ENCODE measurements at regions not wholly inside any gene's neighbourhood (a gene's known extent, or its start where the extent isn't known, plus 50 kb on each side); places are given as distances from the start of the nearest gene placed in this dataset.

DNA sequence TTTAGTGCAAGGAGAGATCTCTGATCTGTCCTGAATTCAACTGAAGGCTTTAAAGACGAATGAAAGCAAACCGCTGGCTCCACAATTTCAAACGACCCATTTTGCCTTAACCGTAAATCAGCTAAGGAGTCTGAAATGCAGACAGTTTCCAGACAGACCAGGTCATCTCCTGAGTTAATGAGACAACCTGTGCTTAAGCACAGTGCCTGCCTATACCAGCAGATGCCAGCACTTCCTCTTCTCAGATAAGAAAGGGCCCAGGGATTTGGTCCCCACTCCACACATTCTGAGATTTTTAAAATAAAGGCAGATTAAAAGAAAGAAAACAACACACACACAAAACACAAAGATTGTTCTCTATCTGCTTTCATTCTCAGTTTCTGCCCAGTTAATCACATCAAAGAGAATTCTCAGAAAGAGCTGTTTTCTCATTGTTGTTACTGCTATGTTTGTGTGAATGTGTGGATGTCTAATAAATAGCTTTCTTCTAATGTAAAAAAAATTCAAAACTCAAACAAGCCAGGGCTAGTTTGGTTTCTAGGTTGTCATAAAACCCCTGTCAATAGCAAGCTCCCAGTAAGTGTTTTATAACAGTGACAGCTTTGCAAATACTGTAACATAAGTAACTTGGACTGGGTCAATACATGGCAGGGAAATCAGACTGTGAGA lies 157.7 kb upstream of the SLC24A2 start:
- Histone ChIP-seq H3K4me1 (ENCODE audit: insufficient read depth, low read length) (no peaks in the 10 kb centered on the region), H2AFZ (ENCODE audit: low read length) (no peak overlapping the region), H3K9me3 (ENCODE audit: low read depth, low read length) (no peaks in the 10 kb centered on the region), H3K4me3 (ENCODE audit: insufficient read depth, low read length) (no peak overlapping the region), H3K36me3 (ENCODE audit: insufficient read depth, low read length) (no peaks in the 10 kb centered on the region), H3K79me2 (ENCODE audit: insufficient read depth, low read length) (no peaks in the 10 kb centered on the region), H3K4me2 (ENCODE audit: insufficient read depth, low read length) (no peak overlapping the region), H4K20me1 (ENCODE audit: insufficient read depth, low read length) (no peaks in the 10 kb centered on the region), H3K27me3 (ENCODE audit: insufficient read depth, low read length) (peaks cover 22% of the 10 kb centered on the region), H3K27ac (ENCODE audit: low read depth, low read length) (no peak overlapping the region)
- DNase-seq (ENCODE audit: insufficient read length, low spot score, missing footprints) = no peak
- TF ChIP-seq, protein P1, sequence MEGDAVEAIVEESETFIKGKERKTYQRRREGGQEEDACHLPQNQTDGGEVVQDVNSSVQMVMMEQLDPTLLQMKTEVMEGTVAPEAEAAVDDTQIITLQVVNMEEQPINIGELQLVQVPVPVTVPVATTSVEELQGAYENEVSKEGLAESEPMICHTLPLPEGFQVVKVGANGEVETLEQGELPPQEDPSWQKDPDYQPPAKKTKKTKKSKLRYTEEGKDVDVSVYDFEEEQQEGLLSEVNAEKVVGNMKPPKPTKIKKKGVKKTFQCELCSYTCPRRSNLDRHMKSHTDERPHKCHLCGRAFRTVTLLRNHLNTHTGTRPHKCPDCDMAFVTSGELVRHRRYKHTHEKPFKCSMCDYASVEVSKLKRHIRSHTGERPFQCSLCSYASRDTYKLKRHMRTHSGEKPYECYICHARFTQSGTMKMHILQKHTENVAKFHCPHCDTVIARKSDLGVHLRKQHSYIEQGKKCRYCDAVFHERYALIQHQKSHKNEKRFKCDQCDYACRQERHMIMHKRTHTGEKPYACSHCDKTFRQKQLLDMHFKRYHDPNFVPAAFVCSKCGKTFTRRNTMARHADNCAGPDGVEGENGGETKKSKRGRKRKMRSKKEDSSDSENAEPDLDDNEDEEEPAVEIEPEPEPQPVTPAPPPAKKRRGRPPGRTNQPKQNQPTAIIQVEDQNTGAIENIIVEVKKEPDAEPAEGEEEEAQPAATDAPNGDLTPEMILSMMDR (IDR thresholded peaks at IDR 0.05; ENCODE audit: extremely low read depth, low read depth, low read length) = peak; percentile 63

DNA sequence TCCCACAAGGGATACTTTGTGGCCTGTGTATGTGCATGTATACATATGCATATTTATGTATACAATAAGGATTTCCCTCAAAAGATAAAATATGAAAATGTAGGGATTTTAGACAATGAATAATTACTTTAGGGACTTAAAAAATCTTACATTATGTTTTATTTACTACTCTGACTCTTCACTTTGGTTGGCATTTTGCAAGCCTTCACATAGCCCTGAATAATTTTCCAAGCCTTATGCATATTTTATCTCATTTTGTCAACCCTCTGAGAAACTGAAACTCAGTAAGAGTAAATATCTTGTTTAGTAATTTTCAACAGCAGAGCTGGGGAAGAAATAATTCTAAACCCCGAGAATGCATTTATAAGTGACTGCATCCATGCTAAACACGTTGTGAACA lies 153.0 kb upstream of the SLC24A2 start:
- Histone ChIP-seq H3K36me3 (ENCODE audit: insufficient read depth, low read length) (no peaks in the 10 kb centered on the region), H4K20me1 (ENCODE audit: insufficient read depth, low read length) (no peaks in the 10 kb centered on the region), H3K4me2 (ENCODE audit: insufficient read depth, low read length) (no peak overlapping the region), H3K27ac (ENCODE audit: low read depth, low read length) (no peak overlapping the region), H3K9me3 (ENCODE audit: low read depth, low read length) (no peaks in the 10 kb centered on the region), H3K4me3 (ENCODE audit: insufficient read depth, low read length) (no peak overlapping the region), H3K79me2 (ENCODE audit: insufficient read depth, low read length) (no peaks in the 10 kb centered on the region), H2AFZ (ENCODE audit: low read length) (no peak overlapping the region), H3K27me3 (ENCODE audit: insufficient read depth, low read length) (peaks cover 22% of the 10 kb centered on the region), H3K4me1 (ENCODE audit: insufficient read depth, low read length) (no peaks in the 10 kb centered on the region)
- TF ChIP-seq, protein P1 (IDR thresholded peaks at IDR 0.05; ENCODE audit: extremely low read depth, low read depth, low read length) = no peak
- no peak for DNase-seq (ENCODE audit: insufficient read length, low spot score, missing footprints)

DNA sequence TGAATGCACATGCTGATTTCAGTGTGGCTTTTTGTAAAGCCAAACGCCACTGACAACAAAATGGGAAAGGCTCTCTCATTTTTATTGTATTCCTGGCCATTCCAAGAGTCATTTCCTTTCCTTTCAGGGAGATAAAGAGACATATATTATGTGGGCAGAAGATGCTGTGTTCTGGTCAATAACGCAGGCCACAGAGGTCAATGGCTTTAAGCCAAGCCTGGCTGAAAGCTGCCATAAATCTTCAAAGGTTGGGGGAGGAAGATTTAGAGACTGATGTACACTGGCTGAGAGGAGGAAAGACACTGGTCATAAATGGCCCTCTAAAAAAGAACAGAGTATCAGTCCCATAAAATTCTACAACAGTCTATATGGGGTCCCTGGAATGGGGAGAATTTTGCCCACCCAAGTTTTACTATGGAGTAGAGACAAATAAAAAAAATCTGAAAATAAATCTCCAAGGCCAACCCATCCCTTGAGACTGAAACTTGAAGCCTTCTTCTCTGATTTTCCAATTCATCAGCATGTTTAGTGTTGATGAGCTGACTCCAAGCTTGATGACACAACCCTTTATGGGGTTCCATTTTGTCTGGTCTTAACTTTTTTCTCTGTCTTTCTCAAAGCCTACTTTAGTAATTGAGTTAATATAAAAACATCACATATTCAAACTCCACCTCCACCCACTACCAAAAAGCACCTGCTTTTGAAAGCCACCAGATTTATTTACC lies 152.1 kb upstream of the SLC24A2 start:
- Histone ChIP-seq H3K4me2 (ENCODE audit: insufficient read depth, low read length) (no peak overlapping the region), H3K79me2 (ENCODE audit: insufficient read depth, low read length) (no peaks in the 10 kb centered on the region), H4K20me1 (ENCODE audit: insufficient read depth, low read length) (no peaks in the 10 kb centered on the region), H2AFZ (ENCODE audit: low read length) (no peak overlapping the region), H3K27me3 (ENCODE audit: insufficient read depth, low read length) (peaks cover 22% of the 10 kb centered on the region), H3K9me3 (ENCODE audit: low read depth, low read length) (no peaks in the 10 kb centered on the region), H3K36me3 (ENCODE audit: insufficient read depth, low read length) (no peaks in the 10 kb centered on the region), H3K4me3 (ENCODE audit: insufficient read depth, low read length) (no peak overlapping the region), H3K4me1 (ENCODE audit: insufficient read depth, low read length) (no peaks in the 10 kb centered on the region), H3K27ac (ENCODE audit: low read depth, low read length) (no peak overlapping the region)
- TF ChIP-seq, protein P1 (IDR thresholded peaks at IDR 0.05; ENCODE audit: extremely low read depth, low read depth, low read length) = no peak
- no peak for DNase-seq (ENCODE audit: insufficient read length, low spot score, missing footprints)

DNA sequence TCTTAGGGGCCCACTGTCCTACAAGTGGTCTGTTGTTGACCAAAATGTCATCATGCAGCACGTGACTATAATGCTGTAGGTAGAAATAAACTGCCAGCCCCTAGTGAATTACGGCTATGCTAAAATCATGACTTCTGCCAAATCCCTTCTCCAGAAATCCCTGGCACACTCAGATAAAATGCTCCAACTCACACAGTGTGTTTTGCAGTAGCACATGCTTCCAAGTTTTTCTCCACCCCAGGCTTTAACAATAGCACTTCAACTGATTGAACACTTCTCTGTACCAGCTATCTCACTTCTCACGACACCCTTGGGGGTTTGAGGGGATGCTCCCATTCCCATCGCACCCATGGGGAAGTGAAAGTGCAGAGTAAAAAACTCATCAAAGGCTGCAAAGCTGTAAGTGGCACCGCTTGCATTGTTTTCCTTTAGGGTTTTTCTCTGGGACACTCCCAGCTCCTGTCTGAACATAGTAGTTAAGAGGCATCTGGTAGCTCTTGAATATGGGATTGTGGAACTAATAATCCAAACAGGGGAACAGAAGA lies 151.0 kb upstream of the SLC24A2 start:
- no peaks in the 10 kb centered on the region for H3K4me1 ChIP-seq (ENCODE audit: insufficient read depth, low read length)
- no peaks in the 10 kb centered on the region for H3K9me3 ChIP-seq (ENCODE audit: low read depth, low read length)
- no peaks in the 10 kb centered on the region for H3K79me2 ChIP-seq (ENCODE audit: insufficient read depth, low read length)
- DNase-seq (ENCODE audit: insufficient read length, low spot score, missing footprints) = no peak
- no peak overlapping the region for H3K4me2 ChIP-seq (ENCODE audit: insufficient read depth, low read length)
- H4K20me1 ChIP-seq (ENCODE audit: insufficient read depth, low read length) = no peaks in the 10 kb centered on the region
- TF ChIP-seq, protein P1 (IDR thresholded peaks at IDR 0.05; ENCODE audit: extremely low read depth, low read depth, low read length) = no peak
- no peaks in the 10 kb centered on the region for H3K36me3 ChIP-seq (ENCODE audit: insufficient read depth, low read length)
- H3K4me3 ChIP-seq (ENCODE audit: insufficient read depth, low read length) = no peak overlapping the region
- H2AFZ ChIP-seq (ENCODE audit: low read length) = no peak overlapping the region
- peaks cover 12% of the 10 kb centered on the region for H3K27me3 ChIP-seq (ENCODE audit: insufficient read depth, low read length)
- H3K27ac ChIP-seq (ENCODE audit: low read depth, low read length) = no peak overlapping the region
